C4-2B (cell line): ENCODE measurements at regions not wholly inside any gene's neighbourhood (a gene's known extent, or its start where the extent isn't known, plus 50 kb on each side); places are given as distances from the start of the nearest gene placed in this dataset.
"Not testable (repeated sequence)": the region's sequence is repeated elsewhere in the genome, so short reads cannot be mapped to it uniquely, and the experiment has no call there.

Source experiments
- CTCF ChIP-seq: fragments of 450-650 bp; conservative IDR thresholded peaks from 2 replicates; pipeline ENCODE4 v1.5.1; 2017; ENCODE audit warnings: mild to moderate bottlenecking
- ZFX ChIP-seq: fragments of 450-650 bp; IDR thresholded peaks from 2 replicates; pipeline ENCODE4 v1.6.1; 2017

- TF ChIP-seq CTCF, ZFX: not testable (repeated sequence)
Measured at GRCh38 chr3:18083273-18083590, 340.8 kb upstream of the TBC1D5 start.
